ENCODE measurements at regions not wholly inside any gene's neighbourhood (a gene's known extent, or its start where the extent isn't known, plus 50 kb on each side); places are given as distances from the start of the nearest gene placed in this dataset.
"Not testable (repeated sequence)": the region's sequence is repeated elsewhere in the genome, so short reads cannot be mapped to it uniquely, and the experiment has no call there.

DNA sequence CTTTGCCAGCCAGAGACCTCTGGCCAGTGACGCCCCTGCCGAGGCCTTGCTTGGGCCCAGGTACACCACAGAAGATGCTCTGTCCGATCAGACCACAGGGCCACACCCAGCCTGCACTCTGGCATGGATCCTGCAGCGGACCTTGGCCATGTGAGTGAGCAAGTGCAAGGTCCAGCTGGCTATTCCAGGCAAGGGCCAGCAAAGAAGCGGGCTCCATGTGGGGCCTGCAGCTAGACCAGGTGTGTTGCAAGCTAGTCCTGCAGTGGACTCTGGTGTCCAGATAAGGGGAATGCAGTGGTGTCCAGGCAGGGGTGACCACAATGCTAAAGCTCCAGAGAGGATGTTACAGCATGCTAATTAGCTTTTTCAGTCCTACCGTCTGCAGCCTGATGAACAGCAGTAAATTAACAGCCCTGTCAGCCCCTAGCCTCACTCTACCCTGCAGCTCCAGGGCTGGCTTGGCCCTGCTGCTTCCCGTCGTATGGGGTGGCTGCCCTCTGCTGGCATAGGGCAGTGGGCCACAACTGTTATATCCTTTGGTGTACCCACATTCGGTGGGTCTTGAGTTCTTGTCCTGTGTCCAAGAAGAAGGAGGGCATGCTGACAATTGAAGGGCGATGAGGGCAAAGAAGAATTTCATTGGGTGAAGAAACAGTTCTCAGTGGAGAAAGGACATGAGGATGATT, 284.5 kb upstream of the POU5F2 start:
- DNase-seq = no peak

DNA sequence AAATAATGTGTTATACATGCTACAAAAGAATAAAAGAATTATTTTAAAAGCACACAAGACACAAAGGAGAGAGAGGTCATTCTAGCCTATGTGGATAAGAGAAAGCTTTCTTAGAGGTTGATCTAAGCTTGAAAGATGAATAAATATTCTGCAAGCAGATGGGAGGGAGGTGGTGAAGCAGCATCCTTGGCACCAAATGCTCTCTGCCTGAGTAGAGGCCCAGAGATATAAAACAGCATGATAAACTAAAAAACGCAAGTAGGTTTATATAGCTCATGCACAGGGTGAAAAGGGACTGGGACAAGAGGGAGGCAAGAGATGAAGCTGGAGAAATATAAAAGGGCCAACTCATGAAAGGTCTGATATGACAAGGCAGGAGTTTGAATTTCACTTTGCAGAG, 283.2 kb upstream of the POU5F2 start:
- no peak for DNase-seq

- DNase-seq = no peak
Measured at GRCh38 chr5:94024101-94024500, 282.7 kb upstream of the POU5F2 start.

GRCh38 chr5:94021246-94021645, 279.8 kb upstream of the POU5F2 start:
- peak; percentile 5 for DNase-seq

DNA sequence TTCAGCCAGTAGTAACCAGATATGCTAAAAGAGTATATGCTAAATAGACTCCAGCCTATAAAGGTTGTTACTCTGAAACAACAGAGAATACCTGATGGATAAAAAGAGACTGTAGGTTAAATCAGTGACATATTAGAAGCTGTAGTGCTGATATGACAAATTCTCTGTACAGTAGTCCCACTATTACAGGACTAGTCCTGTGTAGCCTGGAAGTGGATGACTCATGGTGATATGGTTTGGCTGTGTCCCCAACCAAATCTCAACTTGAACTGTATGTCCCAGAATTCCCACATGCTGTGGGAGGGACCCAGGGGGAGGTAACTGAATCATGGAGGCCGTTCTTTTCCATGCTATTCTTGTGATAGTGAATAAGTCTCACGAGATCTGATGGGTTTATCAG, 276.2 kb upstream of the POU5F2 start:
- no peak for DNase-seq

DNA sequence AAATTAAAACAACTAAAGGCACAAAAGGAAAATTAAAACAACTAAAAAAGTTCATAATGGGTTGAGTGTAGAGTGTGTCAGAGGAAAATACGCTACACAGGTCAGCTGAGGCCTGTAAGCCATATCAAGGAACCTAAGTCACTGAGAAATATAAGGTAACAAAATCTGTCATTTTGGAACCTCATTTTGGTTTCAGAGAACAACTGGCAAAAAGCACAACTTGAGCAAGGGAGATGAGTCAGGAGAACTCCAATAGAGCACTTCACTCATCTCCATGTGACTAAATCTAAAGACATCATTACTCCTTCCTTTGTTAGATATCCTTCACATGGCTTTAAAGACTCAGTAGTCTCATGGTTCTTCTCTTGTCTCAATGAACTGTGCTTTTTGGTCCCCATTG, 269.4 kb upstream of the POU5F2 start:
- no peak for DNase-seq

DNA sequence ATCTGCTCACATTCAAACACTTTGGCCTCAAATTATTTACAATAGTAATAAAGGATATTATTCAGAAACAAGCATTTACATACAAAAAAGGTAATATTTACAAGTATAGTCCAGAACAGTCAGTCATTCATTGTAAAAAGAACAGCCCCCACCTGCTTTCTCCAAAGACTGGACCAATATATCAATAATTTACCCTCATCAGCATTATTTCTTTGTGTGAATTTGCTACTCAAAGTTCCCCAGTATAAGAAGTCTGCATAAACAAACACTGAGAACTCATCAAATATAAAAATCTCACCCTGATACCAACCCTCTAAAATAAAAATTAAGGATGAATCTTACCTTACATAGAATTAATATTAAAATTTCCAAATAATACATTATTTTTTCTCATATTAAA, 267.8 kb upstream of the POU5F2 start:
- no peak for DNase-seq

- DNase-seq = no peak
Measured at GRCh38 chr5:93998951-93999455, 257.6 kb upstream of the POU5F2 start.

DNA sequence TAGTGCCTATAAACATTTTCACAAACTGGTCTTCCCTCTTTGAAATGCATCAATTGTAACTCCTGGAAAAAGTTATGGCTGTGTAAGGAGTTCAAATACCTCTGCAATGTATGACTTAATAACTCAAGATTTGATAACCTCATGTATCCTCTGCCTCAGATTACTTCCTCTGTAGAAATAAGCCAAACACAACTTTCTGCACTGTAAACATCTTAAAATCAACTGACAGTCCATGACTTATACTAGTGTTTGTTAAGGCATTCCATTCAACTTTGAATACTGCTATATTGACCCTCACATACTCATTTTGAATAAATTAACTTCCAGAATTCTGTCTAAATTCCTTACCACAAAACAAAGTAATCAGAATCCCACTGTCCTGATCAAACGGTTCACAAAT, 256.2 kb upstream of the POU5F2 start:
- no peak for DNase-seq

- no peak for DNase-seq
Measured at GRCh38 chr5:93995126-93995621, 253.8 kb upstream of the POU5F2 start.

DNA sequence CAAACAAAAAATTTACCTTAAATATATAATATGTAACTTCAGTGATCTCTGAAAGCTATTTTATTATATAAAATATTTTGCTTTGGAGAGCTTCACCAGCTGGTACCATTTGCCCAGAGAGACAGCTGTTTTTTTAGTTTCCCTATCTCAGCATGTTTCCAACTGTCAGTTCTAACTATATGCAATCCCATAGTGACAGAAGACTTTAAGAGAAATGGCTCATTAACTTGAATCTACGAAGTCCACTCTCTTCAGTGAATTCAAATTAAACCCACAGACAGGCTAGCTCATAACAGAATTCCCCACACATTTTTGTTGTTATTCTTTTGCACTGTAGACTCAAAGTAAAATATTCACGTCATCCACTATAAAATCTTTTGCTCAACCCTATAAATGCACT, 251.8 kb upstream of the POU5F2 start:
- DNase-seq = peak; percentile 9

GRCh38 chr5:93990504-93991070, 249.2 kb upstream of the POU5F2 start:
- DNase-seq = no peak

DNA sequence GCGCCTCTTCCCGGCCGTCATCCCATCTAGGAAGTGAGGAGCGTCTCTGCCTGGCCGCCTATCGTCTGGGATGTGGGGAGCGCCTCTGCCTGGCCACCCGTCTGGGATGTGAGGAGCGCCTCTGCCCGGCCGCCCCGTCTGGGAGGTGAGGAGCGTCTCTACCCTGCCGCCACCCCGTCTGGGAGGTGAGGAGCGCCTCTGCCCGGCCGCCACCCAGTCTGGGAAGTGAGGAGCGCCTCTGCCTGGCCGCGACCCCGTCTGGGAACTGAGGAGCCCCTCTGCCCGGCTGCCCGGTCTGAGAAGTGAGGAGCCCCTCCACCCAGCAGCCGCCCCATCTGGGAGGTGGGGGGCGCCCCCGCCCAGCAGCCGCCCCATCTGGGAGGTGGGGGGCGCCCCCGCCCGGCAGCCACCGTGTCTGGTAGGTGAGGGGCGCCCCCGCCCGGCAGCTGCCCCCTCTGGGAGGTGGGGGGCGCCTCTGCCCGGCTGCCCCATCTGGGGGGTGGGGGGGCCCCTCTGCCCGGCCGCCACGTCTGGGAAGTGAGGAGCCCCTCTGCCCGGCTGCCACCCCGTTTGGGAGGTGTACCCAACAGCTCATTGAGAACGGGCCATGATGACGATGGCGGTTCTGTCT, 244.7 kb upstream of the POU5F2 start:
- DNase-seq = not testable (repeated sequence)

DNA sequence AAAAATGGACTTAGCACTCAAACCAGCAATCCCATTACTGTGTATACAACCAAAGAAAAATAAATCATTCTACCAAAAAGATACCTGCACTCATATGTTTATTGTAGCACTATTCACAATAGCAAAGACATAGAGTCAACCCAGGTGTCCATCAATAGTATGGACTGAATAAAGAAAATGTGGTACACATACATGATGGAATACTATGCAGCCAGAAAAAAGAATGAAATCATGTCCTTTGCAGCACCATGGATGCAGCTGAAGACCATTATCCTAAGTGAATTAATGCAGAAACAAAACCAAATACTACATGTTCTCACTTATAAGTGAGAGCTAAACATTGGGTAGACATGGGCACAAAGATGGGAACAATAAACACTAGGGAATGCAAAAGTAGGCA, 236.8 kb upstream of the POU5F2 start:
- no peak for DNase-seq

DNA sequence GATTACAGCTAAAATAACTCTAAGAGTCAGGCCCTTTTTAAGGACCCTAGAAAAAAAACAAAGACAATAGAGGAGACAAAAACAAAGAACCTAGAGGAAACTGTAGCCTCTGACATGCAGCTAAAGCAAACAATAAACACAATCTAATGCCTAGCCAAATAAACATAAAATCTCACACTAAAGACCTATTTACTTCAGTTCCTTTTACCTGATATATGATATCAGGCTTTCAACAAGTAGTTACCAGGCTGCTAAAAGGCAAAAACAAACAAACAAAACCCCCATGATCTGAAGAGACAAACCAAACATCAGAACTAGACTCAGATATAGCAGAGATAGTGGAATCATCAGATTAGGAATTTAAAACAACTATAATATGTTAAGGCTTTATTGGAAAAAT, 226.5 kb upstream of the POU5F2 start:
- no peak for DNase-seq

- DNase-seq = no peak
Measured at GRCh38 chr5:93964421-93964820, 223.0 kb upstream of the POU5F2 start.

GRCh38 chr5:93960042-93960441, 218.6 kb upstream of the POU5F2 start:
- no peak for DNase-seq

- no peak for DNase-seq
Measured at GRCh38 chr5:93956006-93956405, 214.6 kb upstream of the POU5F2 start.

DNA sequence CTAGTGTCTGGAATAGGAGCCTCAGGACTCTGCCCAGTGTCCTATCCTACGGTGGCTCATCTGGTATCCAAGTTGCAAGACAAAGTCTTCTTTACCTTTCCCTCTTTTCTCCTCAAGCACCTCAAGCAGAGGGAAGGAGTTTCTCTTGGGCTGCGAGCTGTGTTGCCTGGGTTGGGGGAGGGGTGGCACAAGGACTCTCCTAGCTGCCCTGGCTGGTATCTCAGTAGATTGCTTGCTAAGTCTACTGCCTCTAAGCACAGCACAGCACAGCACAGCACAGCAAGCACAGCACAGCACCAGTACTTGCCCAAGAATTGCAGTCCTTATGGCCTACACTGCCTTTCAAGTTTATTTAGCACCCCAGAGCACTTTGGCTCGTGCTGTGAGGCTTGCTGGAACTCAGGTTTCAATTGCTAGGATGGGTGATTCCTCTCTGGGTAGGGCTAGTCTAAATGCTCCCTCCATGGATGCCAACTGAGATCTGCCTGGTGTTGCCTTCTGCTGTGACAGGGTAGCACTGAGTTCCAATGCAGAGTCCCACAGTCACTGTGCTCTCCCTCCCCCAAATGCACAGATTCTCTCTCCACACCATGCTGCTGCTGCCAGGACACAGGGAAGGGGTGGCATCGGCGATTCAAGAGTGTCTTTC, 213.1 kb upstream of the POU5F2 start:
- DNase-seq = no peak

DNA sequence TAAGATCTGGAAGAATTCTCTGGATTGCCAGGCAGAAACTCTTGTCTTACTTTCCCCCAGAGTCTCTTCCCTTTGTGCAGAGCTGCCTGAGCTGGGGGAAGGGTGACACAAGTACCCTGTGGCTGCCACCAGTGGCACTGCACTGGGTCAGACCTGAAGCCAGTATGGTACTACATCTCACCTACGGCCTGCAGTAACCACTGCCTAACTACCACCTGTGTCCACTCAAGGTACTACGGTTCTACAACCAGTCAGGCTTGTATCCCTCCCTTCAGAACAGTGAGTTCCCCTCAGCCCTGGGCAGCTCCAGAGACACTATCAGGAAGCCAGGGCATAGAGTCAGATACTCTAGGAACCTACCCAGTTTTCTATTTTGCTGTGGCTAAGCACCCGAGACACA, 212.0 kb upstream of the POU5F2 start:
- no peak for DNase-seq

DNA sequence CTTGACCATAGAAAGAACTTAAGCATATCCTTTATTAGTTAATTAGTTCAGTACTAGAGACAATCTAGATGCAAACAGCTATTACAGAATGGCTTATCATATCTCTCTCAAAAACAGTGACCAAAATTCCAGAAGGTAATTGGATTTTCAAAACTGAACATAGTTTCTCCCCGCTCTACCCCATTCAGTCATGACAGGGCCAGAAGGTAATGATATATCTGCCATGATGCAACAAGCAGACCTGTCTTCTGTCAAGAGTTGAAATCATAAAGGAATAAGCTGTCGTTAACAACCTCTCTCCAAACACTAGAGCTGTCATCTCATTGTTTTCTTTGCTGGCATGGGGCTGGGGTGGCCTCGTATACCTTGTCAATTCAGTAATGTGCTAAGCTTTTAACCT, 200.5 kb upstream of the POU5F2 start:
- DNase-seq = no peak

DNA sequence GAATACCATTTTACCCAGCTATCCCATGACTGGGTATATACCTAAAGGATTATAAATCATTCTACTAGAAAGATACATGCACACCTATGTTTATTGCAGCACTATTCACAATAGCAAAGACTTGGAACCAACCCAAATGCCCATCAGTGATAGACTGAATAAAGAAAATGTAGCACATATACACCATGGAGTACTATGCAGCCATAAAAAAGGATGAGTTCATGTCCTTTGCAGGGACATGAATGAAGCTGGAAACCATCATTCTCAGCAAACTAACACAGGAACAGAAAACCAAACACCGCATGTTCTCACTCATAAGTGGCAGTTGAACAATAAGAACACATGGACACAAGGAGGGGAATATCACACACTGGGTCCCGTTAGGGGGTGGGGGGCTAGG, 191.9 kb upstream of the POU5F2 start:
- not testable (repeated sequence) for DNase-seq

DNA sequence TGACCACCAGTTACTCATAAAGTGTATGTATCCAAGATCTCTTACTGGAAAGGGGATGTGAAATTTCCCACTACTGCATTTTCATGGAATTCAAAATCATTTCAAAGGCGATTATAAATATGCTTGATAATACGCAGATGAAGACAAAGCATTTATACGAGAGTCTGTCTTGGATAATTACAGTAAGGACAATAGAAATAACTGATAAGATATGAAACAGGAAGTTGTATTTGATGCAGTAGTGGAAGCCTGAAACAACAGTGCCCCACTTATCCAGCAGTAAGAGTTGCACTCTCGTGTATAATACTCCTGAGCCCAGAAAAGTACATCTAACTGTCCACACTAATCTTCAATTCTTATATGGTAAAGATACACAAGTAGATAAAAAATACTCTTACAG, 188.7 kb upstream of the POU5F2 start:
- DNase-seq = no peak

- DNase-seq = peak; percentile 77
Measured at GRCh38 chr5:93929131-93929530, 187.7 kb upstream of the POU5F2 start.

All from NCI-H2171 treated with DMSO at 0.1 percent for 48 hours (cell line).